H9 (cell line): ENCODE measurements at regions not wholly inside any gene's neighbourhood (a gene's known extent, or its start where the extent isn't known, plus 50 kb on each side); places are given as distances from the start of the nearest gene placed in this dataset.

Experiments
- DNase-seq: peaks from one replicate; pipeline ENCODE4 v3.0.0-alpha.2; 2017
- H2AFZ ChIP-seq: one replicate; pipeline ENCODE4 v1.6.1; 2013; ENCODE audit warnings: mild to moderate bottlenecking, low read length, control low read depth, moderate library complexity
- H2AK5ac ChIP-seq: 2 replicates; pipeline ENCODE4 v1.6.1; 2013; ENCODE audit warnings: low read length, control low read depth, mixed read lengths; ENCODE audit not compliant: insufficient read length
- H2BK120ac ChIP-seq: one replicate; pipeline ENCODE4 v1.6.1; 2013; ENCODE audit warnings: low read depth, mild to moderate bottlenecking, low read length, control low read depth, inconsistent platforms; ENCODE audit not compliant: poor library complexity, severe bottlenecking
- H2BK12ac ChIP-seq: 2 replicates; pipeline ENCODE4 v1.6.1; 2013; ENCODE audit warnings: low read length, control low read depth, mixed read lengths, low read depth; ENCODE audit not compliant: insufficient read length
- H2BK15ac ChIP-seq: 2 replicates; pipeline ENCODE4 v1.6.1; 2013; ENCODE audit warnings: low read depth, low read length, control low read depth
- H2BK20ac ChIP-seq: one replicate; pipeline ENCODE4 v1.6.1; 2013; ENCODE audit warnings: low read depth, mild to moderate bottlenecking, low read length, control low read depth, inconsistent platforms; ENCODE audit not compliant: poor library complexity, severe bottlenecking
- H2BK5ac ChIP-seq: 2 replicates; pipeline ENCODE4 v1.6.1; 2013; ENCODE audit warnings: low read length, control low read depth, mixed read lengths; ENCODE audit not compliant: insufficient read length
- H3K14ac ChIP-seq: 2 replicates; pipeline ENCODE4 v1.6.1; 2013; ENCODE audit warnings: low read length, control low read depth; ENCODE audit not compliant: insufficient read depth
- H3K18ac ChIP-seq: 2 replicates; pipeline ENCODE4 v1.6.1; 2013; ENCODE audit warnings: low read depth, mild to moderate bottlenecking, mixed read lengths, low read length, control low read depth; ENCODE audit not compliant: insufficient read length
- H3K23ac ChIP-seq: 2 replicates; pipeline ENCODE4 v1.6.1; 2013; ENCODE audit warnings: low read length, control low read depth, mixed read lengths, low read depth; ENCODE audit not compliant: insufficient read length
- H3K23me2 ChIP-seq: 2 replicates; pipeline ENCODE4 v1.6.1; 2013; ENCODE audit warnings: low read depth, mild to moderate bottlenecking, mixed read lengths, low read length, control low read depth; ENCODE audit not compliant: insufficient read length, poor library complexity, severe bottlenecking
- H3K27ac ChIP-seq: 2 replicates; pipeline ENCODE4 v1.5.1; 2013; ENCODE audit warnings: low read length, control low read depth, mixed read lengths, low read depth; ENCODE audit not compliant: insufficient read length
- H3K27me3 ChIP-seq: 2 replicates; pipeline ENCODE4 v1.6.1; 2013; ENCODE audit warnings: low read length, control low read depth, inconsistent platforms; ENCODE audit not compliant: insufficient read depth
- H3K4ac ChIP-seq: 2 replicates; pipeline ENCODE4 v1.6.1; 2013; ENCODE audit warnings: low read depth, mild to moderate bottlenecking, control low read depth, inconsistent platforms, low read length, moderate library complexity
- H3K4me1 ChIP-seq: 2 replicates; pipeline ENCODE4 v1.6.1; 2013; ENCODE audit warnings: low read length, control low read depth, inconsistent platforms; ENCODE audit not compliant: insufficient read depth
- H3K4me2 ChIP-seq: 2 replicates; pipeline ENCODE4 v1.6.1; 2013; ENCODE audit warnings: low read length, control low read depth, mixed read lengths; ENCODE audit not compliant: insufficient read length, insufficient read depth
- H3K56ac ChIP-seq: 2 replicates; pipeline ENCODE4 v1.6.1; 2013; ENCODE audit warnings: low read depth, mild to moderate bottlenecking, mixed read lengths, low read length, control low read depth; ENCODE audit not compliant: insufficient read length
- H3K79me1 ChIP-seq: 2 replicates; pipeline ENCODE4 v1.6.1; 2013; ENCODE audit warnings: low read depth, mild to moderate bottlenecking, moderate library complexity, low read length, control low read depth, inconsistent platforms; ENCODE audit not compliant: insufficient read depth, poor library complexity, severe bottlenecking
- H3K79me2 ChIP-seq: 2 replicates; pipeline ENCODE4 v1.6.1; 2013; ENCODE audit warnings: low read length, control low read depth, inconsistent platforms; ENCODE audit not compliant: insufficient read depth
- H3K9ac ChIP-seq: 2 replicates; pipeline ENCODE4 v1.6.1; 2013; ENCODE audit warnings: low read length, control low read depth, mixed read lengths; ENCODE audit not compliant: insufficient read length; ENCODE audit errors: extremely low read depth
- H3K9me3 ChIP-seq: one replicate; pipeline ENCODE4 v1.6.1; 2013; ENCODE audit warnings: low read depth, low read length, inconsistent platforms; ENCODE audit not compliant: control insufficient read depth
- H3T11ph ChIP-seq: one replicate; pipeline ENCODE4 v1.6.1; 2013; ENCODE audit warnings: mild to moderate bottlenecking, low read length, control low read depth, inconsistent platforms
- H4K20me1 ChIP-seq: one replicate; pipeline ENCODE4 v1.6.1; 2013; ENCODE audit not compliant: control insufficient read depth, insufficient read length, insufficient read depth
- H4K5ac ChIP-seq: 2 replicates; pipeline ENCODE4 v1.6.1; 2013; ENCODE audit warnings: low read depth, mild to moderate bottlenecking, mixed read lengths, low read length, control low read depth; ENCODE audit not compliant: insufficient read length
- H4K8ac ChIP-seq: replicated peaks from 2 replicates; pipeline ENCODE4 v1.6.1; 2013; ENCODE audit warnings: low read length, control low read depth, mixed read lengths, low read depth; ENCODE audit not compliant: insufficient read length
- H4K91ac ChIP-seq: 2 replicates; pipeline ENCODE4 v1.6.1; 2013; ENCODE audit warnings: low read depth, mild to moderate bottlenecking, moderate library complexity, mixed read lengths, low read length, control low read depth; ENCODE audit not compliant: insufficient read length
- H3K27ac Mint-ChIP-seq, 3 experiments: 2 replicates in 2 of 3; 3 replicates in 1 of 3; pipeline ENCODE4 v1.8.0; 2020 to 2021; ENCODE audit warnings: mixed read lengths in 3 of 3, mild to moderate bottlenecking in 1 of 3, moderate library complexity in 1 of 3
- H3K27me3 Mint-ChIP-seq: 2 replicates; pipeline ENCODE4 v1.8.0; 2021; ENCODE audit warnings: low read depth, mild to moderate bottlenecking, moderate library complexity, mixed read lengths
- H3K36me3 Mint-ChIP-seq, 3 experiments: 2 replicates in 2 of 3; 3 replicates in 1 of 3; pipeline ENCODE4 v1.8.0; 2020 to 2021; ENCODE audit warnings: low read depth in 3 of 3, mixed read lengths in 3 of 3; ENCODE audit not compliant: insufficient read depth in 1 of 3
- H3K4me1 Mint-ChIP-seq, 2 experiments: 2 replicates each; pipeline ENCODE4 v1.8.0; 2020; ENCODE audit warnings: mixed read lengths in 2 of 2
- H3K4me3 Mint-ChIP-seq, 2 experiments: 2 replicates in 1 of 2; 3 replicates in 1 of 2; pipeline ENCODE4 v1.8.0; 2020 to 2021; ENCODE audit warnings: mild to moderate bottlenecking in 2 of 2, mixed read lengths in 2 of 2, moderate library complexity in 1 of 2
- H3K9me3 Mint-ChIP-seq, 2 experiments: 2 replicates in 1 of 2; 3 replicates in 1 of 2; pipeline ENCODE4 v1.8.0; 2020; ENCODE audit warnings: mild to moderate bottlenecking in 2 of 2, mixed read lengths in 2 of 2, moderate library complexity in 1 of 2
- WGBS: extraction: QIAGEN DNeasy Blood & Tissue Kit; methylation state at CpG from one replicate; pipeline ENCODE4 v1.1.7; 2013; ENCODE audit warnings: missing lambda C conversion rate, low lambda C conversion rate, mixed read lengths; ENCODE audit not compliant: insufficient read length; ENCODE audit errors: extremely low coverage; 5-methylcytosine and 5-hydroxymethylcytosine counted together
- TF ChIP-seq, protein P1 (sequence below): fragments of 200-600 bp; sonication (generic); conservative IDR thresholded peaks from 3 replicates; pipeline ENCODE4 v1.8.0; 2021; ENCODE audit warnings: antibody characterized with exemption, mild to moderate bottlenecking

- H3K9me3 Mint-ChIP-seq, result peaks cover 11 to 15% of the 10 kb centered on the region in 2 experiments
- Histone ChIP-seq H2BK20ac (no peak overlapping the region), H2BK120ac (no peak overlapping the region), H3K23ac (no peak overlapping the region), H3K79me1 (no peaks in the 10 kb centered on the region), H4K8ac (no peak overlapping the region), H2AFZ (no peak overlapping the region), H3K9ac (no peak overlapping the region), H3K4me2 (no peak overlapping the region), H3K18ac (no peak overlapping the region), H3K9me3 (peaks cover 5% of the 10 kb centered on the region), H3K27ac (no peak overlapping the region), H2BK12ac (no peak overlapping the region), H2BK5ac (no peak overlapping the region), H3K4me1 (no peaks in the 10 kb centered on the region), H3K4ac (no peak overlapping the region), H4K5ac (no peak overlapping the region), H3K56ac (no peak overlapping the region), H3K14ac (no peak overlapping the region), H4K91ac (no peak overlapping the region), H2AK5ac (no peak overlapping the region), H2BK15ac (no peak overlapping the region), H3K79me2 (no peaks in the 10 kb centered on the region), H3K27me3 (no peaks in the 10 kb centered on the region), H4K20me1 (no peaks in the 10 kb centered on the region), H3T11ph (no peak overlapping the region), H3K23me2 (no peaks in the 10 kb centered on the region)
- no peak overlapping the region for H3K27ac Mint-ChIP-seq
- DNase-seq, result no peak
- H3K4me3 Mint-ChIP-seq, result no peak overlapping the region
- peaks cover 6 to 8% of the 10 kb centered on the region in 2 experiments for H3K4me1 Mint-ChIP-seq
- WGBS, result no CpG with 5 or more reads among the region's 3 CpGs
- H3K36me3 Mint-ChIP-seq, result peaks cover 6 to 10% (median 9%) of the 10 kb centered on the region in 3 experiments
- peaks cover 6% of the 10 kb centered on the region for H3K27me3 Mint-ChIP-seq
- TF ChIP-seq, protein P1, sequence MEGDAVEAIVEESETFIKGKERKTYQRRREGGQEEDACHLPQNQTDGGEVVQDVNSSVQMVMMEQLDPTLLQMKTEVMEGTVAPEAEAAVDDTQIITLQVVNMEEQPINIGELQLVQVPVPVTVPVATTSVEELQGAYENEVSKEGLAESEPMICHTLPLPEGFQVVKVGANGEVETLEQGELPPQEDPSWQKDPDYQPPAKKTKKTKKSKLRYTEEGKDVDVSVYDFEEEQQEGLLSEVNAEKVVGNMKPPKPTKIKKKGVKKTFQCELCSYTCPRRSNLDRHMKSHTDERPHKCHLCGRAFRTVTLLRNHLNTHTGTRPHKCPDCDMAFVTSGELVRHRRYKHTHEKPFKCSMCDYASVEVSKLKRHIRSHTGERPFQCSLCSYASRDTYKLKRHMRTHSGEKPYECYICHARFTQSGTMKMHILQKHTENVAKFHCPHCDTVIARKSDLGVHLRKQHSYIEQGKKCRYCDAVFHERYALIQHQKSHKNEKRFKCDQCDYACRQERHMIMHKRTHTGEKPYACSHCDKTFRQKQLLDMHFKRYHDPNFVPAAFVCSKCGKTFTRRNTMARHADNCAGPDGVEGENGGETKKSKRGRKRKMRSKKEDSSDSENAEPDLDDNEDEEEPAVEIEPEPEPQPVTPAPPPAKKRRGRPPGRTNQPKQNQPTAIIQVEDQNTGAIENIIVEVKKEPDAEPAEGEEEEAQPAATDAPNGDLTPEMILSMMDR, result no peak
Observed at GRCh38 chr16:9555051-9555450, 463.6 kb downstream of the HAPSTR1 start.
